ENCODE measurements at regions not wholly inside any gene's neighbourhood (a gene's known extent, or its start where the extent isn't known, plus 50 kb on each side); places are given as distances from the start of the nearest gene placed in this dataset.

GRCh38 chr13:93023929-93024328, 202.7 kb upstream of the GPC6 start:
- no peak for ATAC-seq (ENCODE audit: insufficient read depth, low FRiP score)
- H3K4me1 ChIP-seq (ENCODE audit: control insufficient read depth in 5 of 5, insufficient read depth in 5 of 5, low read length in 5 of 5), result no peaks in the 10 kb centered on the region
- H3K9ac ChIP-seq (ENCODE audit: insufficient read depth in 1 of 2, low read length in 2 of 2), result no peak overlapping the region
- H3K4me3 ChIP-seq, result no peak overlapping the region
- no peak for TF ChIP-seq CTCF (IDR thresholded peaks at IDR 0.05; ENCODE audit: control extremely low read depth, extremely low read depth)
- peaks cover 0 to 3% (median 0%) of the 10 kb centered on the region in 4 donors for H3K9me3 ChIP-seq (ENCODE audit: control insufficient read depth in 4 of 4, insufficient read depth in 3 of 4, low read length in 3 of 4)
- WGBS, 2 donors, result 32 to 64% methylated on average over 1 of the region's 1 CpG
- DNase-seq, result no peak
- no peaks in the 10 kb centered on the region for H3K36me3 ChIP-seq (ENCODE audit: control insufficient read depth in 4 of 4, insufficient read depth in 4 of 4, low read length in 4 of 4)
- no peaks in the 10 kb centered on the region for H3K27me3 ChIP-seq (ENCODE audit: control insufficient read depth in 3 of 3, insufficient read depth in 3 of 3, low read length in 2 of 3)
- no peak overlapping the region for H3K27ac ChIP-seq (ENCODE audit: low read depth in 1 of 2, low read length in 1 of 2)

- Histone ChIP-seq H3K4me1 (ENCODE audit: control insufficient read depth in 5 of 5, insufficient read depth in 5 of 5, low read length in 5 of 5) (no peaks in the 10 kb centered on the region), H3K36me3 (ENCODE audit: control insufficient read depth in 4 of 4, insufficient read depth in 4 of 4, low read length in 4 of 4) (no peaks in the 10 kb centered on the region), H3K27me3 (ENCODE audit: control insufficient read depth in 3 of 3, insufficient read depth in 3 of 3, low read length in 2 of 3) (no peaks in the 10 kb centered on the region), H3K9me3 (ENCODE audit: control insufficient read depth in 4 of 4, insufficient read depth in 3 of 4, low read length in 3 of 4) (peaks cover 0 to 2% (median 0%) of the 10 kb centered on the region in 4 donors), H3K9ac (ENCODE audit: insufficient read depth in 1 of 2, low read length in 2 of 2) (no peak overlapping the region), H3K27ac (ENCODE audit: low read depth in 1 of 2, low read length in 1 of 2) (no peak overlapping the region), H3K4me3 (no peak overlapping the region)
- ATAC-seq (ENCODE audit: insufficient read depth, low FRiP score), result no peak
- TF ChIP-seq CTCF (IDR thresholded peaks at IDR 0.05; ENCODE audit: control extremely low read depth, extremely low read depth), result no peak
- DNase-seq, result no peak
- 82 to 90% methylated on average over 4 of the region's 4 CpGs for WGBS, 2 donors
Observed at GRCh38 chr13:93025984-93026383, 200.6 kb upstream of the GPC6 start.

- Histone ChIP-seq H3K27ac (ENCODE audit: low read depth in 1 of 2, low read length in 1 of 2) (no peak overlapping the region), H3K36me3 (ENCODE audit: control insufficient read depth in 4 of 4, insufficient read depth in 4 of 4, low read length in 4 of 4) (no peaks in the 10 kb centered on the region), H3K4me3 (no peak overlapping the region), H3K4me1 (ENCODE audit: control insufficient read depth in 5 of 5, insufficient read depth in 5 of 5, low read length in 5 of 5) (no peaks in the 10 kb centered on the region), H3K9me3 (ENCODE audit: control insufficient read depth in 4 of 4, insufficient read depth in 3 of 4, low read length in 3 of 4) (no peaks in the 10 kb centered on the region), H3K27me3 (ENCODE audit: control insufficient read depth in 3 of 3, insufficient read depth in 3 of 3, low read length in 2 of 3) (no peaks in the 10 kb centered on the region), H3K9ac (ENCODE audit: insufficient read depth in 1 of 2, low read length in 2 of 2) (no peak overlapping the region)
- no peak for TF ChIP-seq CTCF (IDR thresholded peaks at IDR 0.05; ENCODE audit: control extremely low read depth, extremely low read depth)
- 89 to 92% methylated on average over 3 of the region's 3 CpGs for WGBS, 2 donors
- ATAC-seq (ENCODE audit: insufficient read depth, low FRiP score) (no peak), DNase-seq (no peak)
Observed at GRCh38 chr13:93029536-93029935, 197.1 kb upstream of the GPC6 start.

GRCh38 chr13:93036380-93036779, 190.2 kb upstream of the GPC6 start:
- Histone ChIP-seq H3K4me3 (no peak overlapping the region), H3K27ac (ENCODE audit: low read depth in 1 of 2, low read length in 1 of 2) (no peak overlapping the region), H3K9me3 (ENCODE audit: control insufficient read depth in 4 of 4, insufficient read depth in 3 of 4, low read length in 3 of 4) (no peaks in the 10 kb centered on the region), H3K27me3 (ENCODE audit: control insufficient read depth in 3 of 3, insufficient read depth in 3 of 3, low read length in 2 of 3) (no peaks in the 10 kb centered on the region), H3K36me3 (ENCODE audit: control insufficient read depth in 4 of 4, insufficient read depth in 4 of 4, low read length in 4 of 4) (no peaks in the 10 kb centered on the region), H3K9ac (ENCODE audit: insufficient read depth in 1 of 2, low read length in 2 of 2) (no peak overlapping the region), H3K4me1 (ENCODE audit: control insufficient read depth in 5 of 5, insufficient read depth in 5 of 5, low read length in 5 of 5) (no peaks in the 10 kb centered on the region)
- DNase-seq (no peak), ATAC-seq (ENCODE audit: insufficient read depth, low FRiP score) (no peak)
- 89 to 91% methylated on average over 3 of the region's 3 CpGs for WGBS, 2 donors
- no peak for TF ChIP-seq CTCF (IDR thresholded peaks at IDR 0.05; ENCODE audit: control extremely low read depth, extremely low read depth)
